Heart right ventricle (tissue), 16 donors: ENCODE measurements at regions not wholly inside any gene's neighbourhood (a gene's known extent, or its start where the extent isn't known, plus 50 kb on each side); places are given as distances from the start of the nearest gene placed in this dataset.

Experiments used
- ATAC-seq, 8 donors: fragments of 200-7000 bp; cut with Tn5 transposase; one replicate each; pipeline ENCODE4 v1.9.1; 2020; ENCODE audit warnings: mild to moderate bottlenecking in 8 of 8, moderate library complexity in 8 of 8, moderate number of reproducible peaks in 1 of 8
- DNase-seq, 2 donors: peaks; one replicate each; pipeline ENCODE4 v3.0.0-alpha.2; 2020
- H3K27ac ChIP-seq, 10 donors: fragments of 200-600 bp; sonication (generic) in 2 of 10; one replicate each; pipeline versions ENCODE4 v1.5.0 to v1.8.0; 2020 to 2022; ENCODE audit warnings: mild to moderate bottlenecking in 3 of 10
- H3K27me3 ChIP-seq, 7 donors: fragments of 200-600 bp; one replicate each; pipeline ENCODE4 v1.8.0; 2021 to 2022; ENCODE audit warnings: mild to moderate bottlenecking in 2 of 7
- H3K36me3 ChIP-seq, 9 donors: fragments of 200-600 bp; sonication (generic) in 1 of 9; one replicate each; pipeline versions ENCODE4 v1.5.0 to v1.8.0; 2020 to 2022; ENCODE audit warnings: mild to moderate bottlenecking in 2 of 9
- H3K4me1 ChIP-seq, 9 donors: fragments of 200-600 bp; sonication (generic) in 1 of 9; one replicate each; pipeline versions ENCODE4 v1.5.0 to v1.8.0; 2020 to 2022; ENCODE audit warnings: mild to moderate bottlenecking in 4 of 9
- H3K4me3 ChIP-seq, 10 donors: fragments of 200-600 bp; sonication (generic) in 2 of 10; one replicate each; pipeline versions ENCODE4 v1.5.0 to v1.8.0; 2020 to 2022; ENCODE audit warnings: mild to moderate bottlenecking in 7 of 10, moderate library complexity in 2 of 10
- H3K9me3 ChIP-seq, 11 donors: fragments of 200-600 bp in 10 of 11; sonication (generic) in 2 of 11; one replicate each; pipeline versions ENCODE4 v1.5.0 to v1.8.0; 2013 to 2022; ENCODE audit warnings: mild to moderate bottlenecking in 2 of 11, control low read depth in 1 of 11, moderate library complexity in 1 of 11
- WGBS, 2 donors: extraction: QIAGEN DNeasy Blood & Tissue Kit; methylation state at CpG; one replicate each; pipeline ENCODE4 v1.1.7; 2013; ENCODE audit warnings: inconsistent platforms in 1 of 2; 5-methylcytosine and 5-hydroxymethylcytosine counted together
- intact Hi-C, 10 donors: fragments of 100-400 bp; cut with DNase I; formaldehyde crosslinking; loops; one replicate each; pipeline versions ENCODE4 v1.11.1 to v1.14.2; 2022
- TF ChIP-seq, protein P1 (sequence below), 9 donors: fragments of 200-600 bp; sonication (generic) in 2 of 9; IDR thresholded peaks; one replicate each; pipeline versions ENCODE4 v1.5.0 to v1.8.0; 2021 to 2022; ENCODE audit warnings: antibody characterized with exemption in 9 of 9, mild to moderate bottlenecking in 5 of 9, moderate library complexity in 1 of 9
- donor health status: Arrhythmogenic right ventricular cardiomyopathy.
- donor health status: ischemic (EF 13 %, LVEDD 7.1; RV severe dilation, severe dysfunction).
- donor health status: healthy with polysubstance abuse.
- donor health status: DM: no; HTN: yes; CAD: no.
- donor health status: DM: no; HTN: no; CAD: no.
- donor health status: ischemic (EF 25% LVEDD 6.9; RV normal size, moderate dysfunction).
- donor health status: ischemic (EF 25% LVEDD 5.7; RV mildly dilated, moderate dysfunction).
- donor health status: healthy.
- donor health status: DM: yes; HTN: yes; CAD: no.
- donor health status: Ischemic cardiomyopathy.
- donor health status: ischemic (EF 35%, LVEDD 5.7; RV mildly dilated, moderate dysfunction).
- donor health status: nonischemic (EF 11% LVEDD 7.7; RV severe dilation, severe dysfunction).
- donor health status: DM: yes; HTN: yes; CAD: no.
- donor health status: PGD.
- donor health status: ischemic (EF 29% LVEDD 5.4; RV normal size, mild dysfunction).
- donor health status: nonischemic (EF 23%, LVEDD 6.1; RV moderate dilation, normal function).

- Histone ChIP-seq H3K4me1 (peaks cover 0 to 46% (median 27%) of the 10 kb centered on the region in 9 donors), H3K9me3 (no peaks in the 10 kb centered on the region), H3K27me3 (no peaks in the 10 kb centered on the region), H3K36me3 (no peaks in the 10 kb centered on the region), H3K4me3 (no peak overlapping the region), H3K27ac (peak overlapping the region in 4 of 10 donors; percentile 6 to 31 (median 16))
- no peak for DNase-seq
- no peak for ATAC-seq
- TF ChIP-seq, protein P1, sequence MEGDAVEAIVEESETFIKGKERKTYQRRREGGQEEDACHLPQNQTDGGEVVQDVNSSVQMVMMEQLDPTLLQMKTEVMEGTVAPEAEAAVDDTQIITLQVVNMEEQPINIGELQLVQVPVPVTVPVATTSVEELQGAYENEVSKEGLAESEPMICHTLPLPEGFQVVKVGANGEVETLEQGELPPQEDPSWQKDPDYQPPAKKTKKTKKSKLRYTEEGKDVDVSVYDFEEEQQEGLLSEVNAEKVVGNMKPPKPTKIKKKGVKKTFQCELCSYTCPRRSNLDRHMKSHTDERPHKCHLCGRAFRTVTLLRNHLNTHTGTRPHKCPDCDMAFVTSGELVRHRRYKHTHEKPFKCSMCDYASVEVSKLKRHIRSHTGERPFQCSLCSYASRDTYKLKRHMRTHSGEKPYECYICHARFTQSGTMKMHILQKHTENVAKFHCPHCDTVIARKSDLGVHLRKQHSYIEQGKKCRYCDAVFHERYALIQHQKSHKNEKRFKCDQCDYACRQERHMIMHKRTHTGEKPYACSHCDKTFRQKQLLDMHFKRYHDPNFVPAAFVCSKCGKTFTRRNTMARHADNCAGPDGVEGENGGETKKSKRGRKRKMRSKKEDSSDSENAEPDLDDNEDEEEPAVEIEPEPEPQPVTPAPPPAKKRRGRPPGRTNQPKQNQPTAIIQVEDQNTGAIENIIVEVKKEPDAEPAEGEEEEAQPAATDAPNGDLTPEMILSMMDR (IDR thresholded peaks at IDR 0.05) = no peak
- intact Hi-C loops = loop anchor here in 5 of 10 donors (2.0 to 10.0 kb wide), 5 partner anchors 93 to 353 kb away; partner anchors contain the start of gene SPRY2 (in 1 of the 5)
- 48 to 53% methylated on average over 3 of the region's 3 CpGs for WGBS, 2 donors
Observed at GRCh38 chr13:80137994-80138393, 202.9 kb downstream of the SPRY2 start.

GRCh38 chr13:80134346-80134745, 206.6 kb downstream of the SPRY2 start:
- whole genome bisulfite sequencing, 2 donors = 50 to 60% methylated on average over 2 of the region's 2 CpGs
- Histone ChIP-seq H3K36me3 (no peaks in the 10 kb centered on the region), H3K27ac (peak overlapping the region; percentile 76 to 93 (median 86)), H3K4me1 (peaks cover 6 to 45% (median 39%) of the 10 kb centered on the region in 9 donors), H3K9me3 (no peaks in the 10 kb centered on the region), H3K27me3 (no peaks in the 10 kb centered on the region), H3K4me3 (no peak overlapping the region)
- DNase-seq = no peak
- no peak for ATAC-seq
- intact Hi-C loops = loop anchor here in 7 of 10 donors (5.0 to 10.0 kb wide), 8 partner anchors 87 to 452 kb away; partner anchors contain the start of gene SPRY2 (in 1 of the 7)
- TF ChIP-seq, protein P1 (IDR thresholded peaks at IDR 0.05) = no peak

DNA sequence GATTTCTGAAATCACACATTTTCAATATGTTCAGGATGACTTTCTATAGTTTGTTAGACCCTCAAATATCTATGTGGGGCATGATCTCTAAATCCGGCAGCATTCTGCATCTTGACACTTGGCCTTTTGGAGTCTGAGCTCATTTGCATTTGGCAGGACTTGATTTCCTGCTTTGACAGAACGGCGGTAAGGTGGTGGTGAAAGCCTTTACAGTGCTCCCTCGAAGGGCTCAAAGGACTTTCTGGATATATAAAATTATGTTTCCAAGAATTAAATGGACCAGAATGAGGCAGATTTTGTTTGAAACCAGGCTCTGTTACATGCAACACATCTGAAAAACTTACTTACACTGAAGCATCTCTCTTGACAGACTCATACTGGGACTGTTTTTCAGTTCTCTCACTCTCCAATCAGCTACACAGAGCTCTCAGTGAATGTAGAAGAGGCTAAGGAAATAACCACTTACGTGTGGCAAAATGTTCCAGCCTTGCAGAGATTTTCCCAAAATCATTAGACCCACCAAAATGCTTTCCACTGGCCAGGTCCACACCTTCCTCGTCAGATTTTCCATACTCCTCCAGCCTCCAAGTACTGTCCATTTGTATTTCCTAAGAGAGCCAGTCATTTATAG, 207.2 kb downstream of the SPRY2 start:
- Histone ChIP-seq H3K27me3 (no peaks in the 10 kb centered on the region), H3K9me3 (no peaks in the 10 kb centered on the region), H3K4me3 (peak overlapping the region in 8 of 10 donors; percentile 14 to 50 (median 37)), H3K27ac (peak overlapping the region; percentile 76 to 93 (median 86)), H3K4me1 (peaks cover 6 to 45% (median 39%) of the 10 kb centered on the region in 9 donors), H3K36me3 (no peaks in the 10 kb centered on the region)
- peak in 1 of 2 donors; percentile 17 for DNase-seq
- ATAC-seq = peak; percentile 23 to 50 (median 37)
- 10 to 14% methylated on average over 6 of the region's 6 CpGs for WGBS, 2 donors
- intact Hi-C loops = loop anchor here in 9 of 10 donors (2.0 to 10.0 kb wide), 10 partner anchors 86 to 451 kb away; partner anchors contain the start of gene SPRY2 (in 5 of the 9)
- TF ChIP-seq, protein P1 (IDR thresholded peaks at IDR 0.05) = no peak

- Histone ChIP-seq H3K27ac (peak overlapping the region; percentile 76 to 93 (median 86)), H3K4me3 (peak overlapping the region in 9 of 10 donors; percentile 14 to 50 (median 37)), H3K27me3 (no peaks in the 10 kb centered on the region), H3K4me1 (peaks cover 6 to 45% (median 39%) of the 10 kb centered on the region in 9 donors), H3K9me3 (no peaks in the 10 kb centered on the region), H3K36me3 (no peaks in the 10 kb centered on the region)
- TF ChIP-seq, protein P1 (IDR thresholded peaks at IDR 0.05) = peak in 3 of 9 donors; percentile 12 to 24 (median 23)
- DNase-seq = peak; percentile 32 to 81
- WGBS, 2 donors = 4 to 5% methylated on average over 11 of the region's 11 CpGs
- intact Hi-C loops = loop anchor here in 9 of 10 donors (2.0 to 10.0 kb wide), 10 partner anchors 86 to 451 kb away; partner anchors contain the start of gene SPRY2 (in 5 of the 9)
- peak; percentile 83 to 97 (median 91) for ATAC-seq
Observed at GRCh38 chr13:80132741-80133601, 208.0 kb downstream of the SPRY2 start.
